ENCODE measurements at regions not wholly inside any gene's neighbourhood (a gene's known extent, or its start where the extent isn't known, plus 50 kb on each side); places are given as distances from the start of the nearest gene placed in this dataset.

GRCh38 chr17:51524524-51524923, 264.2 kb downstream of the UTP18 start:
- DNase-seq = no peak
- ATAC-seq = no peak
- intact Hi-C loops (cut with DNase I) = no loop called here

DNA sequence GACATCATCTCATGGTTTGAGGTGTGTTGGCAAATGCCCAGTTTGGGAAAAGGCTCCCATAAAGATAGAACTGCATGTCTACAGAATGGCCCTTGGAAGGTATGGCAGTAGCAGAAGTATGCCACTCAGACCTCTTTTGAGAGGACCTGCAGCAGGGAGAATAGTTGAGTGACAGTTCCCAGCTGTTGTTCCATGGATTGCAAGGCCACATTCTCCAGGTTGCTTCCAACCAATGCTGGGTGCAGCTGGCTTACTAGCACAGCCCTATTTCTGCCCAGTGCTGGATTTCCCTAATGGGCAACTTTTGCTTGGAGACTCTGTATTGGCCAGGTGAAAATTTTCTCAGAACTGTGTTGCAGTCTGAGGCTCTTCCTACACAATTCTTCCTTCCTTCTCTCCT, 266.2 kb downstream of the UTP18 start:
- no peak for DNase-seq
- intact Hi-C loops (cut with DNase I) = no loop called here
- ATAC-seq = no peak

- intact Hi-C loops (cut with DNase I) = no loop called here
- DNase-seq = no peak
- ATAC-seq = no peak
Observed at GRCh38 chr17:51527225-51527982, 267.1 kb downstream of the UTP18 start.

DNA sequence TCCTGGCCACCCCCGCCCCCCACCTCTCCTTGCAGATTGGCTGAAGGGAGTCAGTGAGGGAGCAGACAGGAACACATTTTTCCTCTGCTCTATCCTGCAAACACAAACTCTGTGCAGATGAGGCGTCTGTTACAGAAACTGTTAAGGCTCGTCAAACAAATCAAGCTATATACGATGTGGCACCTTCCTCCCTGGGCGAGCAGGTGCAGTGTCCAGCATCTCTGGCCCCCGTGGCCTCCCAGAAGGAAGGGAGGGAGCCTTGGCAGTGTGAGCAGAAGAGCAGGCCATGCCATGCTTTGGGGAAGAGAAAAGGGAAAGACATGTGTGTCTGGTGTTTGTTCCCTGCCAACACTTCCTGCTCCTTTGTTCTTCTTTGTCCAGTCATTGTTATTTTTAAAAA, 267.8 kb downstream of the UTP18 start:
- intact Hi-C loops (cut with DNase I) = no loop called here
- no peak for ATAC-seq
- no peak for DNase-seq

DNA sequence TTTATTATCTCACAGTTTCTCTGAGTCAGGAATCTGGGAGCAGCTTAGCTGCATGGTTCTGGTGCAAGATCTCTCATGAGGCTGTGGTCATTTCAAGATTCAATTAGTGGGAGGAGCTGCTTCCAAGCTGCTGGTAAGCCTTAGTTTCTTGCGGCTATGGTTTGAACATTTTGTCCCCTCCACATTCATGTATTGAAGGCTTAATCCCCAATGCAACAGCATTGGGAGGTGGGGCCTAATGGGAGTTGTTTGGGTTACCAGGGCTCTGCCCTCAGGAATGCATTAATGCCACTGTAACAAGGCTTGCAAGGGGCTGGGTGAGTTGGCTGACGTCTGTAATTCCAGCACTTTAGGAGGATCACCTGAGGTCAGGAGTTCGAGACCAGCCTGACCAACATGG, 272.9 kb downstream of the UTP18 start:
- ATAC-seq (no peak), DNase-seq (no peak)
- intact Hi-C loops (cut with DNase I) = loop anchor here in 1 of 2 donors (10.0 kb wide), 1 partner anchor 238 kb away; no protein-coding TSS in a partner anchor

DNA sequence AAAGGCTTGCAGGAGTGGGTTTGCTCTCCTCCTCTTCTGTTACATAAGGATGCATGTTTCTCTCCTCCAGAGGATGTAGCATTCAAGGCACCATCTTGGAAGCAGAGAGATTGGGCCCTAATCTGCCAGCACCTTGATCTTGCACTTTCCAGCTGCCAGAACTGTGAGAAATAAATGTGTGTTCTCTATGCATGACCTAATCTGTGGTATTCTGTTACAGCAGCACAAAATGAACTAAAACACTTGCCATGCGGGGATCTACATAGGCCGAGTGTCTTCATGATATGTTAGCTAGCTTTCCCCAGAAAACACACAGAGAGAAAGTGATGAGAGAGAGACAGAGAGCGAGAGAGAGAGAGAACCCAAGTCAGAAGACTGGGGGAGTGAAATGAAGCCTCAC, 273.5 kb downstream of the UTP18 start:
- ATAC-seq = no peak
- DNase-seq = no peak
- intact Hi-C loops (cut with DNase I) = loop anchor here in 1 of 2 donors (10.0 kb wide), 1 partner anchor 239 kb away; no protein-coding TSS in a partner anchor

DNA sequence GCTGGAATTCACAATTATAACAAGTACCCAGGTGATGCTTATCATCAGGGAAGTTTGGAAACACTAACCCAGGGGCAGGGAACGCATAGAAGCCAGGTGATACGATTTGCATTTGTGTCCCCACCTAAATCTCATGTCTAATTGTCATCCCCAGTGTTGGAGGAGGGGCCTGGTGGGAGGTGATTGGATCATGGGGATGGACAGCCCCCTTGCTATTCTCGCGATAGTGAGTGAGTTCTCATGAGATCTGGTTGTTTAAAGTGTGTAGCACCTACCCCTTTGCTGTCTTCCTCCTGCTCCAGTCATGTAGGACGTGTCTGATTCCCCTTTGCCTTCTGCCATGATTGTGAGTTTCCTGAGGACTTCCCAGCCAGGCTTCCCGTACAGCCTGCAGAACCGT, 276.3 kb downstream of the UTP18 start:
- DNase-seq = no peak
- no peak for ATAC-seq
- intact Hi-C loops (cut with DNase I) = loop anchor here (5.0 to 10.0 kb wide), 3 partner anchors 164 to 242 kb away; no protein-coding TSS in a partner anchor

DNA sequence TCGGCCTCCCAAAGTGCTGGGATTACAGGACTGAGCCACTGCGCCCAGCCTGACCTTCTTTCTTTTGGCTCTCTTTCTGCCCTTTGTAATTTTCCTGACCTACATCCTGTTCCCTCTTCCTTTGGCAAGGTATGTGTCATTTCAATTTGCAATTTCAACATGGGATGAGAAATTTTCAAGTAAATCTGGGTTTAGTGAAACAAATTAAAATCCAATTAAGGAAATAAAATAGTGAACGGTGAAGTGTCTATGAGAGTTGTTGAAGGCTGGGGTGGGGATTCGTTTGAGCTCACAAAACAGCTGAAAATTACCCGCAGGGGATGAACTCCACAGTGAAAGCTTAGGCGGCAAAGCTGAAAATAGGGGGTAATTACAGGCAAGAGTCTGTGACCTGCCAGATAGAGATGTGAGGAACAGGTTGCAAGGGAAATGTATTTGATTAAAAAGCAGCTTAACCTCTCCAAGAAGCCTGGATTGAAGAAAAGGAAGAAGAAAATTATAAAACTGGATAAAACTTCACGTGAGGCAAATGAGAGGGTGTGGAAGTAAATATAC, 277.7 kb downstream of the UTP18 start:
- intact Hi-C loops (cut with DNase I) = loop anchor here (5.0 to 10.0 kb wide), 3 partner anchors 166 to 243 kb away; no protein-coding TSS in a partner anchor
- DNase-seq (no peak), ATAC-seq (no peak)

- ATAC-seq = no peak
- DNase-seq = no peak
- intact Hi-C loops (cut with DNase I) = no loop called here
Observed at GRCh38 chr17:51540151-51540550, 279.8 kb downstream of the UTP18 start.

- no peak for DNase-seq
- ATAC-seq = no peak
- intact Hi-C loops (cut with DNase I) = no loop called here
Observed at GRCh38 chr17:51541215-51541614, 280.9 kb downstream of the UTP18 start.

- no peak for ATAC-seq
- intact Hi-C loops (cut with DNase I) = no loop called here
Observed at GRCh38 chr17:51546114-51546513, 285.8 kb downstream of the UTP18 start.

GRCh38 chr17:51548125-51548524, 287.8 kb downstream of the UTP18 start:
- no peak for ATAC-seq
- intact Hi-C loops (cut with DNase I) = no loop called here
- no peak for DNase-seq

More at GRCh38 chr17:51546114-51546513, 285.8 kb downstream of the UTP18 start:
- no peak for DNase-seq

DNA sequence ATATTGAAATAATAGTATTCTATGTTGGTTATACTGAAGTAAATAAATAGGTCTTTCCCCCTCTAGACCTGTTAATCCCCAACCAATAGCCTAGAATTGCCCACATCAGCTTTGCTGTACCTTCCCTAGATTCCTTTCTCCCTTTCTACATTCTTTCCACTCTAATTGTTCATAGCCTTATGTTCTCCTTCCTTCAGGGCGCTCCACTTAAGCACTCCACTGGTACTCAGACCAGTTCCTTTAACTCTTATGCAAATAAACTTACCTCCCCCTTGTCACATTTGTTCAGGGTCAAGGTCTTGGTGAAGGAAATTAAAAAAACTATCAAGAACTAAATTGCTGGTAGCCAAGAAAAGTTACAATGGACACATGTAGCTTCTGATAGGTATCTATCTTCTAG, 294.8 kb downstream of the UTP18 start:
- DNase-seq (no peak), ATAC-seq (no peak)
- intact Hi-C loops (cut with DNase I) = no loop called here

- ATAC-seq = no peak
- no peak for DNase-seq
- intact Hi-C loops (cut with DNase I) = no loop called here
Observed at GRCh38 chr17:51559778-51560177, 299.4 kb downstream of the UTP18 start.

- ATAC-seq (no peak), DNase-seq (no peak)
- intact Hi-C loops (cut with DNase I) = no loop called here
Observed at GRCh38 chr17:51560398-51560797, 300.1 kb downstream of the UTP18 start.

DNA sequence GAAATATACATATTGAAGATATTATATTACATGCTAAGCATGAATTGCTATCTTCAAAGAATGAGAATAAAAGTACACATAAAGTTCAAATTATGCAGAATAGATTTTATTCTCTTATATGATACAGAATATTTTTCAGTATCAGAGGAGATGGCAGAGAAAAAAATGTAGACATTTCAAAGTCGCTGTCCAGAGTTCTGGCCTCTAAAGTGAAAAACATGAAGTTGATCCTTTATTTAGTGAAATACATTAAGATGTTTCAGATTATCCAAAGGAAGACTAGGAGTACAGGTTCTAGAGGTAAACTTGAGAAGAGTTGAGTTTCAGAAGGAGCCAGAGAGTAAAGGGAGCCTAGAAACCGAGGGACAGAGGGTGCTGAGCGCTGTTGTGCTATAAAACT, 303.6 kb downstream of the UTP18 start:
- ATAC-seq = no peak
- no peak for DNase-seq
- intact Hi-C loops (cut with DNase I) = no loop called here

GRCh38 chr17:51572115-51572514, 311.8 kb downstream of the UTP18 start:
- no peak for DNase-seq
- intact Hi-C loops (cut with DNase I) = loop anchor here in 1 of 2 donors (10.0 kb wide), 2 partner anchors 77 to 533 kb away; no protein-coding TSS in a partner anchor
- ATAC-seq = no peak

All from left cardiac atrium (tissue), 4 donors.